GM18508 (cell line): ENCODE measurements at regions not wholly inside any gene's neighbourhood (a gene's known extent, or its start where the extent isn't known, plus 50 kb on each side); places are given as distances from the start of the nearest gene placed in this dataset.

ENCODE experiments used
- ATAC-seq: cut with Tn5 transposase; IDR thresholded peaks from one replicate; pipeline ENCODE4 v1.9.1; 2021; ENCODE audit warnings: moderate number of reproducible peaks; ENCODE audit not compliant: insufficient read depth, unreplicated experiment

- ATAC-seq, result no peak
These were observed 120.7 kb upstream of the PAPPA start for GRCh38 chr9:116032683-116033440.

- no peak for ATAC-seq
These were observed 114.3 kb upstream of the PAPPA start for GRCh38 chr9:116039312-116039711.

GRCh38 chr9:116039893-116040292, 113.7 kb upstream of the PAPPA start:
- ATAC-seq, result no peak

- ATAC-seq, result no peak
These were observed 111.3 kb upstream of the PAPPA start for GRCh38 chr9:116042321-116042720.

GRCh38 chr9:116045083-116045482, 108.5 kb upstream of the PAPPA start:
- no peak for ATAC-seq

- ATAC-seq, result no peak
These were observed 105.5 kb upstream of the PAPPA start for GRCh38 chr9:116048081-116048480.

- ATAC-seq, result no peak
These were observed 104.1 kb upstream of the PAPPA start for GRCh38 chr9:116049456-116049855.

GRCh38 chr9:116051528-116051927, 102.1 kb upstream of the PAPPA start:
- no peak for ATAC-seq

- no peak for ATAC-seq
These were observed 98.1 kb upstream of the PAPPA start for GRCh38 chr9:116055536-116055935.

GRCh38 chr9:116057371-116057770, 96.2 kb upstream of the PAPPA start:
- ATAC-seq, result no peak

- no peak for ATAC-seq
These were observed 95.2 kb upstream of the PAPPA start for GRCh38 chr9:116058421-116058820.

GRCh38 chr9:116059466-116059865, 94.1 kb upstream of the PAPPA start:
- ATAC-seq, result no peak

GRCh38 chr9:116060631-116061030, 93.0 kb upstream of the PAPPA start:
- ATAC-seq, result no peak

GRCh38 chr9:116061546-116062205, 91.9 kb upstream of the PAPPA start:
- ATAC-seq, result no peak

- ATAC-seq, result no peak
These were observed 91.4 kb upstream of the PAPPA start for GRCh38 chr9:116062206-116062550.

- no peak for ATAC-seq
These were observed 88.6 kb upstream of the PAPPA start for GRCh38 chr9:116064970-116065369.

- no peak for ATAC-seq
These were observed 87.4 kb upstream of the PAPPA start for GRCh38 chr9:116066221-116066620.

- no peak for ATAC-seq
These were observed 86.0 kb upstream of the PAPPA start for GRCh38 chr9:116067566-116067965.

- ATAC-seq, result no peak
These were observed 83.2 kb upstream of the PAPPA start for GRCh38 chr9:116070256-116070914.

GRCh38 chr9:116072046-116072445, 81.5 kb upstream of the PAPPA start:
- no peak for ATAC-seq

- no peak for ATAC-seq
These were observed 79.8 kb upstream of the PAPPA start for GRCh38 chr9:116073826-116074225.

- no peak for ATAC-seq
These were observed 78.9 kb upstream of the PAPPA start for GRCh38 chr9:116074658-116075057.
